ENCODE measurements at regions not wholly inside any gene's neighbourhood (a gene's known extent, or its start where the extent isn't known, plus 50 kb on each side); places are given as distances from the start of the nearest gene placed in this dataset.
"Not testable (repeated sequence)": the region's sequence is repeated elsewhere in the genome, so short reads cannot be mapped to it uniquely, and the experiment has no call there.

DNA sequence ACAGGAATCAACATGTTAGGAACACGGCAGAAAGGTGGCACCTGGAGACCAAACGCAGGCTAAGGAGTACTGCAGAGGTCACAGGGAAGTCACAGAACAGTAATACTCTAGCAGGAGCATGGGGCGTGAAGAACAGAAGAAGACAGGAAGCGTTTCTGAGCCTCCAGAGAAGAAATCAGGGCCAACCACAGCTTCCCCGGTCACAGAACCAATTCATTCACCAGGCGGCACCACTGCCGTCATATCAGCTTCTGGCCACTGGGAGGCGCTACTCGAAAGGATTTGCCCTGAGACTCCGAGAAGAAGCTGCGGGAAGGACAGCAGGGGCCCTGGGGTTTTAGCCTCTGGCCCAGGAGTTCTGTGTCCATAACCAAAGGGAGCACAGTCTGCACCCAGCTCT, 78.0 kb upstream of the DRD5 start:
- peaks cover 0 to 13% (median 6%) of the 10 kb centered on the region in 4 donors for H3K4me1 ChIP-seq
- H3K4me3 ChIP-seq = no peak overlapping the region
- DNase-seq = peak; percentile 79
- 8 to 21% (median 14%) methylated on average over 11 of the region's 11 CpGs for WGBS, 5 donors
- H3K36me3 ChIP-seq = no peaks in the 10 kb centered on the region
- H3K27ac ChIP-seq = no peak overlapping the region
- TF ChIP-seq CTCF (IDR thresholded peaks at IDR 0.05) (peak in 5 of 7 experiments; percentile 48 to 79 (median 76)), EP300 (IDR thresholded peaks at IDR 0.05) (no peak)
- intact Hi-C loops (cut with DNase I; ENCODE audit: low total_unique reads) = no loop called here
- no peaks in the 10 kb centered on the region for H3K9me3 ChIP-seq
- H3K27me3 ChIP-seq = no peaks in the 10 kb centered on the region

GRCh38 chr4:9704126-9704525, 77.3 kb upstream of the DRD5 start:
- H3K4me1 ChIP-seq = peaks cover 0 to 13% (median 6%) of the 10 kb centered on the region in 4 donors
- intact Hi-C loops (cut with DNase I; ENCODE audit: low total_unique reads); H3K9me3 ChIP-seq; H3K36me3 ChIP-seq; H3K27ac ChIP-seq; H3K27me3 ChIP-seq; H3K4me3 ChIP-seq; DNase-seq: not testable (repeated sequence)
- 84 to 94% (median 89%) methylated on average over 6 of the region's 6 CpGs for WGBS, 5 donors

DNA sequence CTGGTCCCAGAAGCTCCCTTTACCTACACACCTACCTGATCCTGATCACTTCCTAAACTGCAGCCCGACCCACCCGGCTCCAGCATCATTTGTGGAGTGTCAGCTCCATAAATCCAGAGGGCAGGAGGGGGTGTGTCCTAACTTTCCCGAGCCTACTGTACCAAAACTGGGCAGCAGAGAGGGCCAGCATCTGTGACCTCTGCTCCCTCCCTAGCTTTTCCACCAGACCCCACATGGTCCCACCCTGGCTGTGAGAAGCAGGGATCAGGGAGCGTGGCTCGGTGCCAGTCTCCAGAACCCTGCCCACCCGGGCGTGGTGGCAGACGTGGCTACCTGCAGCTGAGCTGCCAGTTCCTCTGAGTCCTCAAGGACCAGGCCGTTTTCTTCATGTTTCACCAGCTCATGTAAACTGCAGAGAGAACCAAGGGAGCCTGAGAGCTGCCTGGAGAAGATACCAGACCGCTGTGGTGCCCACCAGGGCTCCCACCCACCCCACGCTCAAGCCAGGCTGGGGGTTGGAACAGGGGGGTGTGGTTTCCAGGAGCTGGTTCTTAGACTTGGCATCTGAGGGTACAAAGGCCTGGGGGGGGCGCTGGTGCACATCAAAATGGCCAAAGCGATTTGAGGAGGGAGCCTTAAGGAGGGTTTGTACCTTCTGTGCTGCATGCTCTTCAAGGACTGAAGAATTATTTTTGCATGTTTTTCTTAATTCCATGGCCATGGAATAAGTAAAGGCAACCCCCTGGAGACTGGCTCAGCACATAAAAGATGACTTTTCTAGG, 76.7 kb upstream of the DRD5 start:
- no peak for DNase-seq
- no peaks in the 10 kb centered on the region for H3K9me3 ChIP-seq
- intact Hi-C loops (cut with DNase I; ENCODE audit: low total_unique reads) = no loop called here
- 53 to 75% (median 62%) methylated on average over 13 of the region's 13 CpGs for WGBS, 5 donors
- H3K4me3 ChIP-seq = no peak overlapping the region
- TF ChIP-seq CTCF (IDR thresholded peaks at IDR 0.05) = no peak
- TF ChIP-seq EP300 (IDR thresholded peaks at IDR 0.05) = no peak
- no peak for TF ChIP-seq POLR2AphosphoS5 (IDR thresholded peaks at IDR 0.05)
- no peak for TF ChIP-seq POLR2A (IDR thresholded peaks at IDR 0.05)
- H3K36me3 ChIP-seq = no peaks in the 10 kb centered on the region
- H3K4me1 ChIP-seq = peaks cover 0 to 13% (median 6%) of the 10 kb centered on the region in 4 donors
- H3K27ac ChIP-seq = no peak overlapping the region
- no peaks in the 10 kb centered on the region for H3K27me3 ChIP-seq

GRCh38 chr4:9707281-9707680, 74.2 kb upstream of the DRD5 start:
- WGBS, 5 donors = 17 to 45% (median 23%) methylated on average over 2 to 10 of the region's 10 CpGs
- H3K27me3 ChIP-seq; intact Hi-C loops (cut with DNase I; ENCODE audit: low total_unique reads); H3K4me3 ChIP-seq; H3K36me3 ChIP-seq; H3K9me3 ChIP-seq: not testable (repeated sequence)
- Histone ChIP-seq H3K27ac (peak overlapping the region in 3 of 5 donors; percentile 32 to 64 (median 48)), H3K4me1 (peaks cover 0 to 13% (median 6%) of the 10 kb centered on the region in 4 donors)
- TF ChIP-seq POLR2AphosphoS5 (IDR thresholded peaks at IDR 0.05) = peak in 2 of 3 donors; percentile 4 to 45
- peak; percentile 82 to 86 for DNase-seq

GRCh38 chr4:9707936-9708335, 73.5 kb upstream of the DRD5 start:
- Histone ChIP-seq H3K4me1 (peaks cover 0 to 13% (median 6%) of the 10 kb centered on the region in 4 donors), H3K27ac (peak overlapping the region in 4 of 5 donors; percentile 32 to 64 (median 40))
- H3K36me3 ChIP-seq; H3K9me3 ChIP-seq; H3K4me3 ChIP-seq; intact Hi-C loops (cut with DNase I; ENCODE audit: low total_unique reads); DNase-seq; H3K27me3 ChIP-seq: not testable (repeated sequence)
- WGBS, 5 donors = 68 to 91% (median 86%) methylated on average over 6 to 15 of the region's 15 CpGs

- TF ChIP-seq CTCF (IDR thresholded peaks at IDR 0.05) = no peak
- no peak for TF ChIP-seq POLR2AphosphoS5 (IDR thresholded peaks at IDR 0.05)
- no peak for TF ChIP-seq POLR2A (IDR thresholded peaks at IDR 0.05)
- TF ChIP-seq EP300 (IDR thresholded peaks at IDR 0.05) = no peak
- H3K36me3 ChIP-seq = no peaks in the 10 kb centered on the region
- intact Hi-C loops (cut with DNase I; ENCODE audit: low total_unique reads) = no loop called here
- no peak overlapping the region for H3K27ac ChIP-seq
- no peaks in the 10 kb centered on the region for H3K27me3 ChIP-seq
- 90 to 96% (median 93%) methylated on average over 11 of the region's 11 CpGs for WGBS, 5 donors
- H3K9me3 ChIP-seq = no peaks in the 10 kb centered on the region
- DNase-seq = no peak
- no peak overlapping the region for H3K4me3 ChIP-seq
- H3K4me1 ChIP-seq = peaks cover 0 to 7% (median 5%) of the 10 kb centered on the region in 4 donors
Measured at GRCh38 chr4:9709724-9710123, 71.7 kb upstream of the DRD5 start.

GRCh38 chr4:9715271-9715670, 66.2 kb upstream of the DRD5 start:
- H3K9me3 ChIP-seq; H3K4me3 ChIP-seq; H3K27me3 ChIP-seq; H3K36me3 ChIP-seq; DNase-seq; H3K27ac ChIP-seq; H3K4me1 ChIP-seq; intact Hi-C loops (cut with DNase I; ENCODE audit: low total_unique reads): not testable (repeated sequence)
- 88 to 100% (median 94%) methylated on average over 2 of the region's 2 CpGs for WGBS, 5 donors

Data from stomach (tissue), 8 donors.